K562 (cell line): ENCODE measurements at regions not wholly inside any gene's neighbourhood (a gene's known extent, or its start where the extent isn't known, plus 50 kb on each side); places are given as distances from the start of the nearest gene placed in this dataset.

ENCODE experiments used
- DMBX1 ChIP-seq: fragments of 250-450 bp; sonication (Bioruptor Pico); IDR thresholded peaks from 2 replicates; pipeline ENCODE4 v1.8.0; 2022; ENCODE audit warnings: inconsistent platforms, mild to moderate bottlenecking, moderate library complexity, borderline replicate concordance
- HDGF ChIP-seq: fragments of 450-650 bp; IDR thresholded peaks from 2 replicates; pipeline ENCODE4 v1.6.1; 2016
- KDM2B ChIP-seq: fragments of 250-450 bp; sonication (Bioruptor Pico); IDR thresholded peaks from 2 replicates; pipeline ENCODE4 v1.8.0; 2021; ENCODE audit warnings: mild to moderate bottlenecking, moderate library complexity
- NONO ChIP-seq, 2 experiments: fragments of 200-400 bp in 1 of 2; fragments of 450-650 bp in 1 of 2; formaldehyde crosslinking in 1 of 2; IDR thresholded peaks; 2 replicates each; pipeline ENCODE4 v1.6.1; 2017; ENCODE audit warnings: low read depth in 2 of 2, mild to moderate bottlenecking in 2 of 2, moderate library complexity in 2 of 2, low read length in 1 of 2
- ZBTB17 ChIP-seq: fragments of 450-650 bp; formaldehyde crosslinking; IDR thresholded peaks from 2 replicates; pipeline ENCODE4 v1.4.0; 2020; ENCODE audit warnings: mild to moderate bottlenecking
- ZHX1 ChIP-seq: fragments of 150-350 bp; conservative IDR thresholded peaks from 2 replicates; pipeline ENCODE4 v1.6.1; 2014; ENCODE audit warnings: low read length
- ZNF780A ChIP-seq: fragments of 250-450 bp; sonication (Bioruptor Pico); IDR thresholded peaks from 2 replicates; pipeline ENCODE4 v1.5.0; 2021; ENCODE audit warnings: mild to moderate bottlenecking
- ZNF79 ChIP-seq: fragments of 250-450 bp; sonication (Bioruptor Pico); IDR thresholded peaks from 2 replicates; pipeline ENCODE4 v1.4.0; 2020; ENCODE audit warnings: low read depth, mild to moderate bottlenecking, moderate library complexity
- TF ChIP-seq, protein P1 (sequence below): fragments of 450-650 bp; IDR thresholded peaks from 2 replicates; pipeline ENCODE4 v1.6.1; 2018; ENCODE audit not compliant: partially characterized antibody
- TF ChIP-seq, protein P2 (sequence below), 2 experiments: fragments of 450-650 bp; IDR thresholded peaks; 2 replicates each; pipeline ENCODE4 v1.6.1; 2016; ENCODE audit warnings: mild to moderate bottlenecking in 2 of 2, borderline replicate concordance in 1 of 2, low read depth in 1 of 2, moderate library complexity in 1 of 2
- TF ChIP-seq, protein P3 (sequence below): fragments of 450-650 bp; formaldehyde crosslinking; IDR thresholded peaks from 2 replicates; pipeline ENCODE4 v1.4.0; 2020; ENCODE audit warnings: mild to moderate bottlenecking, moderate library complexity

DNA sequence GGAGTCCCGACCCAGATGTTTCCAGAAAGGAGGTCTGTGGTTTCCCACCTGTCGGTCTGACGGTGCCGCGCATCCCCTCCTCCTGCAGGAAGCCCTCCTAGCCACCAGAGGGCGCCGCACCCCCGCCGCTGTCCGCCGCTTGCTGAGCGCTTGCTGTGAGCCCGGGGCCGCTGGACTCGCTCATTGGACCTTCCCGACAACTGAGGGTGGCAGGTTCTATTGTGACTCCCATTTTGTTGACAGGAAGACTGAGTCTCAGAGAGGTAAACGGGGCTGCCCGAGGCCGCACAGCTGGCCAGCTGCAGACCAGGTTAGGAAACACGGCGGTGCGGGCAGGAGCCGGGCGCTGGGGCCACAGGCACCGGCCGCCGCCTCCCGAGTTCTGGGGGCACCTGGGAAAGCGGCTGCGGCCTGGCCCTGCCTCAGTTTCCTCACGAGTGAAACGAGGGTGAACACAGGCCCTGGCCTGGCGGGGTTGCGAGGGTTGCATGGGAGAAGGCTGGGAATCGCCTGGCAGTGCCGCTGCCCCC is 191.1 kb upstream of the CIBAR2 start (continued):
- TF ChIP-seq, protein P1, sequence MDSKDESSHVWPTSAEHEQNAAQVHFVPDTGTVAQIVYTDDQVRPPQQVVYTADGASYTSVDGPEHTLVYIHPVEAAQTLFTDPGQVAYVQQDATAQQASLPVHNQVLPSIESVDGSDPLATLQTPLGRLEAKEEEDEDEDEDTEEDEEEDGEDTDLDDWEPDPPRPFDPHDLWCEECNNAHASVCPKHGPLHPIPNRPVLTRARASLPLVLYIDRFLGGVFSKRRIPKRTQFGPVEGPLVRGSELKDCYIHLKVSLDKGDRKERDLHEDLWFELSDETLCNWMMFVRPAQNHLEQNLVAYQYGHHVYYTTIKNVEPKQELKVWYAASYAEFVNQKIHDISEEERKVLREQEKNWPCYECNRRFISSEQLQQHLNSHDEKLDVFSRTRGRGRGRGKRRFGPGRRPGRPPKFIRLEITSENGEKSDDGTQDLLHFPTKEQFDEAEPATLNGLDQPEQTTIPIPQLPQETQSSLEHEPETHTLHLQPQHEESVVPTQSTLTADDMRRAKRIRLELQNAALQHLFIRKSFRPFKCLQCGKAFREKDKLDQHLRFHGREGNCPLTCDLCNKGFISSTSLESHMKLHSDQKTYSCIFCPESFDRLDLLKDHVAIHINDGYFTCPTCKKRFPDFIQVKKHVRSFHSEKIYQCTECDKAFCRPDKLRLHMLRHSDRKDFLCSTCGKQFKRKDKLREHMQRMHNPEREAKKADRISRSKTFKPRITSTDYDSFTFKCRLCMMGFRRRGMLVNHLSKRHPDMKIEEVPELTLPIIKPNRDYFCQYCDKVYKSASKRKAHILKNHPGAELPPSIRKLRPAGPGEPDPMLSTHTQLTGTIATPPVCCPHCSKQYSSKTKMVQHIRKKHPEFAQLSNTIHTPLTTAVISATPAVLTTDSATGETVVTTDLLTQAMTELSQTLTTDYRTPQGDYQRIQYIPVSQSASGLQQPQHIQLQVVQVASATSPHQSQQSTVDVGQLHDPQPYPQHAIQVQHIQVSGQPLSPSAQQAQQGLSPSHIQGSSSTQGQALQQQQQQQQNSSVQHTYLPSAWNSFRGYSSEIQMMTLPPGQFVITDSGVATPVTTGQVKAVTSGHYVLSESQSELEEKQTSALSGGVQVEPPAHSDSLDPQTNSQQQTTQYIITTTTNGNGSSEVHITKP, result peak; percentile 75
- TF ChIP-seq ZNF79 (CRISPR knock-in tag) (no peak), HDGF (0 out of 2 replicates have a peak, but pooled peaks have one; percentile 37), ZNF780A (CRISPR knock-in tag) (no peak), KDM2B (0 out of 2 replicates have a peak, but pooled peaks have one; percentile 39), ZHX1 (0 out of 2 replicates have a peak, but pooled peaks have one; percentile 67), NONO (IDR thresholded peaks at IDR 0.05; ENCODE audit: low read depth in 2 of 2, low read length in 1 of 2) (peak in 1 of 2 experiments; percentile 66; a peak in 1 of 4 replicates), ZBTB17 (CRISPR knock-in tag) (0 out of 2 replicates have a peak, but pooled peaks have one; percentile 43), DMBX1 (CRISPR knock-in tag) (0 out of 2 replicates have a peak, but pooled peaks have one; percentile 53)
- TF ChIP-seq, protein P2, sequence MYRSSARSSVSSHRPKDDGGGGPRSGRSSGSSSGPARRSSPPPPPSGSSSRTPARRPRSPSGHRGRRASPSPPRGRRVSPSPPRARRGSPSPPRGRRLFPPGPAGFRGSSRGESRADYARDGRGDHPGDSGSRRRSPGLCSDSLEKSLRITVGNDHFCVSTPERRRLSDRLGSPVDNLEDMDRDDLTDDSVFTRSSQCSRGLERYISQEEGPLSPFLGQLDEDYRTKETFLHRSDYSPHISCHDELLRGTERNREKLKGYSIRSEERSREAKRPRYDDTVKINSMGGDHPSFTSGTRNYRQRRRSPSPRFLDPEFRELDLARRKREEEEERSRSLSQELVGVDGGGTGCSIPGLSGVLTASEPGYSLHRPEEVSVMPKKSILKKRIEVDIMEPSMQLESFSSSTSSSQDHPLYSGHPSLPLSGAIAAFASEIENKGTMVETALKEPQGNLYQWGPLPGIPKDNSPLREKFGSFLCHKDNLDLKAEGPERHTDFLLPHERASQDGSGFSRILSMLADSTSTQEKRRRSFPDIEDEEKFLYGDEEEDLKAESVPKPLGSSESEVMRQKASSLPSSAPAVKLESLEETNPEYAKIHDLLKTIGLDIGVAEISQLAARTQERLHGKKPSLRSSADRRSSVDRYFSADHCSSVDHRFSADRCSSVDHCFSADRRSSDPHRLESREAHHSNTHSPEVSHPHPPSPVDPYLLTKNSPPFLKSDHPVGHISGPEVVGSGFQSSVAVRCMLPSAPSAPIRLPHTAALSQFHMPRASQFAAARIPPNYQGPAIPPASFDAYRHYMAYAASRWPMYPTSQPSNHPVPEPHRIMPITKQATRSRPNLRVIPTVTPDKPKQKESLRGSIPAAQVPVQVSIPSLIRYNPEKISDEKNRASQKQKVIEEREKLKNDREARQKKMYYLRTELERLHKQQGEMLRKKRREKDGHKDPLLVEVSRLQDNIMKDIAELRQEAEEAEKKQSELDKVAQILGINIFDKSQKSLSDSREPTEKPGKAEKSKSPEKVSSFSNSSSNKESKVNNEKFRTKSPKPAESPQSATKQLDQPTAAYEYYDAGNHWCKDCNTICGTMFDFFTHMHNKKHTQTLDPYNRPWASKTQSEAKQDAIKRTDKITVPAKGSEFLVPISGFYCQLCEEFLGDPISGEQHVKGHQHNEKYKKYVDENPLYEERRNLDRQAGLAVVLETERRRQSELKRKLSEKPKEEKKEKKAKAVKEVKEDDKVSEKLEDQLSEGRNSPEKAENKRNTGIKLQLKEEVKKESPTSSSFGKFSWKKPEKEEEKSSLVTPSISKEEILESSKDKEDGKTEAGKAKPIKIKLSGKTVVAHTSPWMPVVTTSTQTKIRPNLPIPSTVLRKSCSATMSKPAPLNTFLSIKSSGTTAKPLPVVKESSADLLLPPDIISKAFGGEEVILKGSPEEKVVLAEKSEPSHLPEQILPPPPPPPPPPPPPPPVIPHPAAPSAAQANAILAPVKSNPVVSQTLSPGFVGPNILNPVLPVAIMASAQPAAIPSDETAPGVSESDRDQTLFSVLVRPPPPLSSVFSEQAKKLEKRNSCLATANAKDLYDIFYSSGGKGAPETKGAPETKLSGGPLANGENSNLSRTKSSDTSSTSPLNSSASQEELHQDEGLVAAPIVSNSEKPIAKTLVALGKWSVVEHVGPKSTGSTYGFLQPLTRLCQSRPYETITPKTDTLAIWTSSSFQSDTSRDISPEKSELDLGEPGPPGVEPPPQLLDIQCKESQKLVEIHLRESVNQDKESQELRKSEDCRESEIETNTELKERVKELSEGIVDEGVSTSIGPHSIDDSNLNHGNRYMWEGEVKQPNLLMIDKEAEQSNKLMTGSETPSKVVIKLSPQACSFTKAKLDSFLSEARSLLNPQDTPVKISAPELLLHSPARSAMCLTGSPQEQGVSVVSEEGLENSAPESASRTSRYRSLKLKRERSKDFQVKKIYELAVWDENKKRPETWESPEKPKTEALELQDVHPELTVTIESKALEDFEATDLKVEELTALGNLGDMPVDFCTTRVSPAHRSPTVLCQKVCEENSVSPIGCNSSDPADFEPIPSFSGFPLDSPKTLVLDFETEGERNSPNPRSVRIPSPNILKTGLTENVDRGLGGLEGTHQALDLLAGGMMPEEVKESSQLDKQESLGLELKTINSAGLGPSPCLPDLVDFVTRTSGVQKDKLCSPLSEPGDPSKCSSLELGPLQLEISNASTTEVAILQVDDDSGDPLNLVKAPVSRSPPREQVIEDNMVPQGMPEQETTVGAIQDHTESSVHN (IDR thresholded peaks at IDR 0.05; ENCODE audit: borderline replicate concordance in 1 of 2, low read depth in 1 of 2), result no peak
- TF ChIP-seq, protein P3, sequence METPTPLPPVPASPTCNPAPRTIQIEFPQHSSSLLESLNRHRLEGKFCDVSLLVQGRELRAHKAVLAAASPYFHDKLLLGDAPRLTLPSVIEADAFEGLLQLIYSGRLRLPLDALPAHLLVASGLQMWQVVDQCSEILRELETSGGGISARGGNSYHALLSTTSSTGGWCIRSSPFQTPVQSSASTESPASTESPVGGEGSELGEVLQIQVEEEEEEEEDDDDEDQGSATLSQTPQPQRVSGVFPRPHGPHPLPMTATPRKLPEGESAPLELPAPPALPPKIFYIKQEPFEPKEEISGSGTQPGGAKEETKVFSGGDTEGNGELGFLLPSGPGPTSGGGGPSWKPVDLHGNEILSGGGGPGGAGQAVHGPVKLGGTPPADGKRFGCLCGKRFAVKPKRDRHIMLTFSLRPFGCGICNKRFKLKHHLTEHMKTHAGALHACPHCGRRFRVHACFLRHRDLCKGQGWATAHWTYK, result no peak
